GM18507 (cell line): ENCODE measurements at regions not wholly inside any gene's neighbourhood (a gene's known extent, or its start where the extent isn't known, plus 50 kb on each side); places are given as distances from the start of the nearest gene placed in this dataset.

Experiments
- DNase-seq: peaks from one replicate; pipeline ENCODE4 v3.0.0; 2011; ENCODE audit warnings: low read depth; ENCODE audit not compliant: insufficient read length; ENCODE audit errors: extremely low spot score
- FAIRE-seq: peaks from 2 replicates; lab custom pipeline; 2011; peaks lifted over from hg19 to GRCh38; lab: Jason Lieb, UNC

- DNase-seq = no peak
- no peak for FAIRE-seq
Observed at GRCh38 chr7:148472406-148472805, 118.2 kb upstream of the C7orf33 start.

GRCh38 chr7:148473703-148474480 is 116.7 kb upstream of the C7orf33 start:
- FAIRE-seq = no peak

GRCh38 chr7:148474481-148475025 is 116.0 kb upstream of the C7orf33 start:
- DNase-seq = no peak
- no peak for FAIRE-seq

More at GRCh38 chr7:148473703-148474480, 116.7 kb upstream of the C7orf33 start:
- no peak for DNase-seq

- FAIRE-seq = no peak
- no peak for DNase-seq
Observed at GRCh38 chr7:148478551-148478950, 112.0 kb upstream of the C7orf33 start.

- DNase-seq (no peak), FAIRE-seq (no peak)
Observed at GRCh38 chr7:148480479-148481146, 110.0 kb upstream of the C7orf33 start.

GRCh38 chr7:148481147-148481526 is 109.4 kb upstream of the C7orf33 start:
- no peak for DNase-seq
- no peak for FAIRE-seq

- no peak for FAIRE-seq
- DNase-seq = no peak
Observed at GRCh38 chr7:148481971-148482626, 108.5 kb upstream of the C7orf33 start.

- DNase-seq (no peak), FAIRE-seq (no peak)
Observed at GRCh38 chr7:148483515-148484308, 106.9 kb upstream of the C7orf33 start.

GRCh38 chr7:148484486-148484885 is 106.1 kb upstream of the C7orf33 start:
- DNase-seq (no peak), FAIRE-seq (no peak)

GRCh38 chr7:148485618-148486017 is 104.9 kb upstream of the C7orf33 start:
- no peak for DNase-seq
- FAIRE-seq = no peak

GRCh38 chr7:148486937-148487336 is 103.6 kb upstream of the C7orf33 start:
- DNase-seq (no peak), FAIRE-seq (no peak)

- DNase-seq = no peak
- no peak for FAIRE-seq
Observed at GRCh38 chr7:148487912-148488311, 102.7 kb upstream of the C7orf33 start.

GRCh38 chr7:148489678-148490077 is 100.9 kb upstream of the C7orf33 start:
- FAIRE-seq (no peak), DNase-seq (no peak)

- FAIRE-seq = no peak
- DNase-seq = no peak
Observed at GRCh38 chr7:148492157-148492860, 98.3 kb upstream of the C7orf33 start.

GRCh38 chr7:148495605-148496004 is 95.0 kb upstream of the C7orf33 start:
- DNase-seq (no peak), FAIRE-seq (no peak)

GRCh38 chr7:148500978-148501377 is 89.6 kb upstream of the C7orf33 start:
- FAIRE-seq (no peak), DNase-seq (no peak)

- DNase-seq (no peak), FAIRE-seq (peak; percentile 59)
Observed at GRCh38 chr7:148503900-148504487, 86.6 kb upstream of the C7orf33 start.

GRCh38 chr7:148505645-148506375 is 84.8 kb upstream of the C7orf33 start:
- no peak for DNase-seq
- no peak for FAIRE-seq
